Loucy (cell line): ENCODE measurements at regions not wholly inside any gene's neighbourhood (a gene's known extent, or its start where the extent isn't known, plus 50 kb on each side); places are given as distances from the start of the nearest gene placed in this dataset.

Experiments used
- H2AFZ ChIP-seq: fragments of 200-600 bp; sonication (generic); 2 replicates; pipeline ENCODE4 v1.6.0; 2016; ENCODE audit warnings: antibody characterized with exemption, mild to moderate bottlenecking, low read length, moderate library complexity
- H3F3A ChIP-seq: fragments of 200-600 bp; 2 replicates; pipeline ENCODE4 v1.6.0; 2016; ENCODE audit warnings: antibody characterized with exemption, low read depth, mild to moderate bottlenecking
- H3K27me3 ChIP-seq: fragments of 200-600 bp; sonication (generic); 2 replicates; pipeline ENCODE4 v1.6.1; 2014; ENCODE audit warnings: low read length, mild to moderate bottlenecking; ENCODE audit not compliant: insufficient read depth, poor library complexity, severe bottlenecking
- H3K36me3 ChIP-seq: fragments of 200-600 bp; sonication (generic); 2 replicates; pipeline ENCODE4 v1.6.1; 2016; ENCODE audit warnings: low read length; ENCODE audit not compliant: insufficient read depth
- H3K4me1 ChIP-seq: fragments of 200-600 bp; sonication (generic); 2 replicates; pipeline ENCODE4 v1.5.1; 2014; ENCODE audit warnings: low read length, mild to moderate bottlenecking; ENCODE audit not compliant: insufficient read depth, poor library complexity, severe bottlenecking
- H3K4me2 ChIP-seq: fragments of 200-600 bp; sonication (generic); 2 replicates; pipeline ENCODE4 v1.6.0; 2014; ENCODE audit warnings: antibody characterized with exemption, low read length, low read depth, mild to moderate bottlenecking; ENCODE audit not compliant: poor library complexity, severe bottlenecking
- H3K4me3 ChIP-seq: fragments of 200-600 bp; sonication (generic); 2 replicates; pipeline ENCODE4 v1.5.1; 2014; ENCODE audit warnings: low read length, mild to moderate bottlenecking, mixed read lengths; ENCODE audit not compliant: poor library complexity, severe bottlenecking
- H3K79me2 ChIP-seq: fragments of 200-600 bp; sonication (generic); 2 replicates; pipeline ENCODE4 v1.6.1; 2014; ENCODE audit warnings: low read length; ENCODE audit not compliant: insufficient read depth
- H3K9ac ChIP-seq: fragments of 200-600 bp; sonication (generic); 2 replicates; pipeline ENCODE4 v1.6.0; 2014; ENCODE audit warnings: mild to moderate bottlenecking, low read depth, low read length, moderate library complexity; ENCODE audit not compliant: poor library complexity, severe bottlenecking
- H3K9me2 ChIP-seq: fragments of 200-600 bp; sonication (generic); replicated peaks from 2 replicates; pipeline ENCODE4 v1.6.1; 2016; ENCODE audit warnings: low read depth, low read length, mixed read lengths
- H3K9me3 ChIP-seq: fragments of 200-600 bp; sonication (generic); 2 replicates; pipeline ENCODE4 v1.6.1; 2014; ENCODE audit warnings: mild to moderate bottlenecking, antibody characterized with exemption, low read length, low read depth; ENCODE audit not compliant: insufficient read depth
- H4K20me1 ChIP-seq: fragments of 200-600 bp; sonication (generic); 2 replicates; pipeline ENCODE4 v1.6.0; 2014; ENCODE audit warnings: antibody characterized with exemption, low read length, mild to moderate bottlenecking; ENCODE audit not compliant: insufficient read depth, poor library complexity, severe bottlenecking
- EZH2phosphoT487 ChIP-seq: fragments of 200-600 bp; IDR thresholded peaks from 2 replicates; pipeline ENCODE4 v1.6.1; 2018; ENCODE audit warnings: antibody characterized with exemption, mild to moderate bottlenecking, moderate library complexity, borderline replicate concordance
- TF ChIP-seq, protein P1 (sequence below): fragments of 200-600 bp; sonication (generic); conservative IDR thresholded peaks from 2 replicates; pipeline ENCODE4 v1.5.1; 2014; ENCODE audit warnings: mild to moderate bottlenecking, antibody characterized with exemption, low read length

DNA sequence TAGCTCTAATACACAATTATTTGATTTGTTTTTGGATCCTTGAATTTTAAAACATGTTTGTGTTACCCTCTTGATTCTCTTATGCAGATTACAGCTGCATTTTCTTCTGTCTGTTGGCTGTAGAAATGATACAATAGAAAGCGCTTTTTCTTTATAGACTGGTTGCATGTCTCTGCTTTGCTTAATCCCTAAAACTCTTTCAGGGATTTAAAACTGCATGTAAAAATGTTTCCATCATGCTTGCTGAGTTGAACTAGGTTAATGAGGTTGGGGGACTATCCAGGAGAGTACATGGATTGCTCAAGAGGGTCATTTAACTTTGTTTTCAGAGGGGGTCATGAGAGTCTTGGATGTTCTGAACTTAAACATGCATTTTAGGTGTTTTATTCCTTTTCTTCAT, 166.4 kb upstream of the IFNG-AS1 start:
- Histone ChIP-seq H3F3A (no peaks in the 10 kb centered on the region), H3K79me2 (no peaks in the 10 kb centered on the region), H3K4me2 (no peak overlapping the region), H4K20me1 (no peaks in the 10 kb centered on the region), H2AFZ (no peak overlapping the region), H3K9me3 (no peaks in the 10 kb centered on the region), H3K9ac (no peak overlapping the region), H3K4me1 (peaks cover 7% of the 10 kb centered on the region), H3K9me2 (no peaks in the 10 kb centered on the region), H3K27me3 (no peaks in the 10 kb centered on the region), H3K36me3 (no peaks in the 10 kb centered on the region), H3K4me3 (no peak overlapping the region)
- TF ChIP-seq, protein P1, sequence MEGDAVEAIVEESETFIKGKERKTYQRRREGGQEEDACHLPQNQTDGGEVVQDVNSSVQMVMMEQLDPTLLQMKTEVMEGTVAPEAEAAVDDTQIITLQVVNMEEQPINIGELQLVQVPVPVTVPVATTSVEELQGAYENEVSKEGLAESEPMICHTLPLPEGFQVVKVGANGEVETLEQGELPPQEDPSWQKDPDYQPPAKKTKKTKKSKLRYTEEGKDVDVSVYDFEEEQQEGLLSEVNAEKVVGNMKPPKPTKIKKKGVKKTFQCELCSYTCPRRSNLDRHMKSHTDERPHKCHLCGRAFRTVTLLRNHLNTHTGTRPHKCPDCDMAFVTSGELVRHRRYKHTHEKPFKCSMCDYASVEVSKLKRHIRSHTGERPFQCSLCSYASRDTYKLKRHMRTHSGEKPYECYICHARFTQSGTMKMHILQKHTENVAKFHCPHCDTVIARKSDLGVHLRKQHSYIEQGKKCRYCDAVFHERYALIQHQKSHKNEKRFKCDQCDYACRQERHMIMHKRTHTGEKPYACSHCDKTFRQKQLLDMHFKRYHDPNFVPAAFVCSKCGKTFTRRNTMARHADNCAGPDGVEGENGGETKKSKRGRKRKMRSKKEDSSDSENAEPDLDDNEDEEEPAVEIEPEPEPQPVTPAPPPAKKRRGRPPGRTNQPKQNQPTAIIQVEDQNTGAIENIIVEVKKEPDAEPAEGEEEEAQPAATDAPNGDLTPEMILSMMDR: no peak
- no peak for TF ChIP-seq EZH2phosphoT487

GRCh38 chr12:67826148-67826547, 163.1 kb upstream of the IFNG-AS1 start:
- H3K4me3 ChIP-seq: no peak overlapping the region
- no peaks in the 10 kb centered on the region for H3K79me2 ChIP-seq
- H3K9me3 ChIP-seq: no peaks in the 10 kb centered on the region
- H3K36me3 ChIP-seq: no peaks in the 10 kb centered on the region
- no peaks in the 10 kb centered on the region for H3F3A ChIP-seq
- H3K9ac ChIP-seq: no peak overlapping the region
- H3K27me3 ChIP-seq: no peaks in the 10 kb centered on the region
- H4K20me1 ChIP-seq: no peaks in the 10 kb centered on the region
- no peak overlapping the region for H2AFZ ChIP-seq
- H3K4me1 ChIP-seq: no peaks in the 10 kb centered on the region
- no peaks in the 10 kb centered on the region for H3K9me2 ChIP-seq
- TF ChIP-seq, protein P1: no peak
- no peak for TF ChIP-seq EZH2phosphoT487
- H3K4me2 ChIP-seq: no peak overlapping the region

DNA sequence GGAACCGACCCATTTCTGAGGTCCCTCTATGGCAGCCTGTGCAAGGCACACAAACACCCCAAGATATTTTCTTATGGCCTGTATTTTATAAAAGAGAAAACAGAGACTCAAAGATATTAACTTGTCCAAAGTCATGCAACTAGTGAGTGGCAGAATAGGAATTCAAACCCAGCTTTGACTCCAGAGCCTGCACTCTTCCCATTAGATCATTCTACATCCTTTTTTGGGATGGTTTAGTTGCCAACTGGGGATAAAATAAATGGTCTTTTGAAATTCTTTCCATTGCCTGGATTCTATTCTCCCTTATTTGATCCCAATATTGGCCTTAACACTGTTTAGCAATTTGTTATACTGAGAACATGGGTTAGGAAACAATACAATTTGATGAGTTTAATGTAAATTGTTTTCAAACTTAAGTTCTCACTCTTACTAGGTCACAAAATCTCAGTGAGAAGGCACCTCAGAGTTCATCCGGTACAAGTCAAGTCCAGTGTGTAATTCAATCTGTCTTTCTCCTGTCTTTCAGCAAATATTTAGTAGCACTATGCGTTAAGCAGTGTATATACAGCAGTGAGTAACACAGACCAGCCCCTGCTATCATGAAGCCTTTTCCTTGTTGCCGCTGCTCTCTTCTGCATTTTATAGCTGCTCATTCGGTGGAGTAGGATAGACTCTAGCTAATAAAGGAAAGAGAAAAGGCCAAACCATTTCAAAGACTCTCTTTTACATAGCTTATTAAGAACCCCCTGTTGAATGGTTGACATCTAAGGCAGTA, 162.1 kb upstream of the IFNG-AS1 start:
- H4K20me1 ChIP-seq: no peaks in the 10 kb centered on the region
- no peak overlapping the region for H3K4me3 ChIP-seq
- no peaks in the 10 kb centered on the region for H3K36me3 ChIP-seq
- no peak overlapping the region for H3K9ac ChIP-seq
- H3K9me3 ChIP-seq: no peaks in the 10 kb centered on the region
- H3K79me2 ChIP-seq: no peaks in the 10 kb centered on the region
- H3F3A ChIP-seq: no peaks in the 10 kb centered on the region
- H2AFZ ChIP-seq: 0 out of 2 replicates have a peak overlapping the region, but pooled peaks have one; percentile 6
- H3K27me3 ChIP-seq: no peaks in the 10 kb centered on the region
- no peak for TF ChIP-seq EZH2phosphoT487
- H3K4me2 ChIP-seq: no peak overlapping the region
- H3K9me2 ChIP-seq: no peaks in the 10 kb centered on the region
- H3K4me1 ChIP-seq: no peaks in the 10 kb centered on the region
